ENCODE measurements at regions not wholly inside any gene's neighbourhood (a gene's known extent, or its start where the extent isn't known, plus 50 kb on each side); places are given as distances from the start of the nearest gene placed in this dataset.

GRCh38 chr13:111472083-111472482, 151.6 kb downstream of the TEX29 start:
- Histone ChIP-seq H3K4me1 (no peaks in the 10 kb centered on the region), H3K9me3 (no peaks in the 10 kb centered on the region), H3K27ac (no peak overlapping the region), H3K36me3 (replicated peaks in 1 of 2; ENCODE audit: insufficient read depth in 1 of 2, low read depth in 2 of 2) (no peaks in the 10 kb centered on the region), H3K27me3 (no peaks in the 10 kb centered on the region), H3K4me3 (no peak overlapping the region)
- WGBS, 2 donors, result 63 to 64% methylated on average over 10 of the region's 10 CpGs
- intact Hi-C loops (cut with DNase I), result no loop called here
- TF ChIP-seq POLR2A (IDR thresholded peaks at IDR 0.05) (no peak), CTCF (IDR thresholded peaks at IDR 0.05) (no peak)
- DNase-seq (no peak), ATAC-seq (no peak)

- Histone ChIP-seq H3K4me3 (no peak overlapping the region), H3K27me3 (no peaks in the 10 kb centered on the region), H3K36me3 (replicated peaks in 1 of 2; ENCODE audit: insufficient read depth in 1 of 2, low read depth in 2 of 2) (no peaks in the 10 kb centered on the region), H3K4me1 (no peaks in the 10 kb centered on the region), H3K9me3 (no peaks in the 10 kb centered on the region), H3K27ac (no peak overlapping the region)
- intact Hi-C loops (cut with DNase I), result no loop called here
- DNase-seq, result no peak
- TF ChIP-seq CTCF (IDR thresholded peaks at IDR 0.05) (no peak), POLR2A (IDR thresholded peaks at IDR 0.05) (no peak)
- ATAC-seq, result no peak
- WGBS, 2 donors, result 61 to 63% methylated on average over 14 to 19 of the region's 19 CpGs
These were observed 152.4 kb downstream of the TEX29 start for GRCh38 chr13:111472559-111473460.

- TF ChIP-seq POLR2A (IDR thresholded peaks at IDR 0.05), result no peak
- TF ChIP-seq CTCF (IDR thresholded peaks at IDR 0.05), result peak in 6 of 7 experiments; percentile 38 to 83 (median 66)
- DNase-seq, result peak in 2 of 4 donors; percentile 31 to 32
- Histone ChIP-seq H3K9me3 (no peaks in the 10 kb centered on the region), H3K4me1 (no peaks in the 10 kb centered on the region), H3K36me3 (replicated peaks in 1 of 2; ENCODE audit: insufficient read depth in 1 of 2, low read depth in 2 of 2) (no peaks in the 10 kb centered on the region), H3K27ac (no peak overlapping the region), H3K27me3 (no peaks in the 10 kb centered on the region), H3K4me3 (no peak overlapping the region)
- 46 to 60% methylated on average over 17 to 23 of the region's 23 CpGs for WGBS, 2 donors
- peak; percentile 72 for ATAC-seq
- intact Hi-C loops (cut with DNase I), result loop anchor here (2.0 kb wide), 1 partner anchor 970 kb away; no protein-coding TSS in a partner anchor
These were observed 153.9 kb downstream of the TEX29 start for GRCh38 chr13:111474136-111475002.

GRCh38 chr13:111475488-111475887, 155.0 kb downstream of the TEX29 start:
- WGBS, 2 donors, result 65 to 68% methylated on average over 7 to 8 of the region's 8 CpGs
- Histone ChIP-seq H3K9me3 (no peaks in the 10 kb centered on the region), H3K4me1 (no peaks in the 10 kb centered on the region), H3K4me3 (no peak overlapping the region), H3K36me3 (replicated peaks in 1 of 2; ENCODE audit: insufficient read depth in 1 of 2, low read depth in 2 of 2) (no peaks in the 10 kb centered on the region), H3K27ac (no peak overlapping the region), H3K27me3 (no peaks in the 10 kb centered on the region)
- intact Hi-C loops (cut with DNase I), result loop anchor here (2.0 kb wide), 1 partner anchor 969 kb away; no protein-coding TSS in a partner anchor
- ATAC-seq (no peak), DNase-seq (no peak)
- TF ChIP-seq CTCF (IDR thresholded peaks at IDR 0.05), result no peak
- no peak for TF ChIP-seq POLR2A (IDR thresholded peaks at IDR 0.05)

Data from body of pancreas (tissue), 4 donors.